ENCODE measurements at regions not wholly inside any gene's neighbourhood (a gene's known extent, or its start where the extent isn't known, plus 50 kb on each side); places are given as distances from the start of the nearest gene placed in this dataset.

- no peak for TF ChIP-seq CTCF (IDR thresholded peaks at IDR 0.05; ENCODE audit: insufficient read depth, low read depth, low read length, missing control alignments)
- DNase-seq (ENCODE audit: low read depth), result no peak
- no peak overlapping the region for H3K4me3 ChIP-seq (ENCODE audit: low read length)
Observed at GRCh38 chr1:4020449-4020848, 120.4 kb upstream of the C1orf174 start.

- no peak for TF ChIP-seq CTCF (IDR thresholded peaks at IDR 0.05; ENCODE audit: insufficient read depth, low read depth, low read length, missing control alignments)
- no peak for DNase-seq (ENCODE audit: low read depth)
- no peak overlapping the region for H3K4me3 ChIP-seq (ENCODE audit: low read length)
Observed at GRCh38 chr1:4021136-4021973, 121.3 kb upstream of the C1orf174 start.

GRCh38 chr1:4021974-4022268 is 121.8 kb upstream of the C1orf174 start:
- no peak overlapping the region for H3K4me3 ChIP-seq (ENCODE audit: low read length)
- no peak for DNase-seq (ENCODE audit: low read depth)
- TF ChIP-seq CTCF (IDR thresholded peaks at IDR 0.05; ENCODE audit: insufficient read depth, low read depth, low read length, missing control alignments), result no peak

- no peak for TF ChIP-seq CTCF (IDR thresholded peaks at IDR 0.05; ENCODE audit: insufficient read depth, low read depth, low read length, missing control alignments)
- no peak for DNase-seq (ENCODE audit: low read depth)
- no peak overlapping the region for H3K4me3 ChIP-seq (ENCODE audit: low read length)
Observed at GRCh38 chr1:4022715-4023114, 122.6 kb upstream of the C1orf174 start.

- TF ChIP-seq CTCF (IDR thresholded peaks at IDR 0.05; ENCODE audit: insufficient read depth, low read depth, low read length, missing control alignments), result no peak
- no peak overlapping the region for H3K4me3 ChIP-seq (ENCODE audit: low read length)
- no peak for DNase-seq (ENCODE audit: low read depth)
Observed at GRCh38 chr1:4023678-4024077, 123.6 kb upstream of the C1orf174 start.

GRCh38 chr1:4024811-4025210 is 124.7 kb upstream of the C1orf174 start:
- no peak for DNase-seq (ENCODE audit: low read depth)
- H3K4me3 ChIP-seq (ENCODE audit: low read length), result no peak overlapping the region
- no peak for TF ChIP-seq CTCF (IDR thresholded peaks at IDR 0.05; ENCODE audit: insufficient read depth, low read depth, low read length, missing control alignments)

- H3K4me3 ChIP-seq (ENCODE audit: low read length), result no peak overlapping the region
- no peak for TF ChIP-seq CTCF (IDR thresholded peaks at IDR 0.05; ENCODE audit: insufficient read depth, low read depth, low read length, missing control alignments)
- no peak for DNase-seq (ENCODE audit: low read depth)
Observed at GRCh38 chr1:4025752-4026151, 125.7 kb upstream of the C1orf174 start.

All from epithelial cell of esophagus (primary cell).